ENCODE measurements at regions not wholly inside any gene's neighbourhood (a gene's known extent, or its start where the extent isn't known, plus 50 kb on each side); places are given as distances from the start of the nearest gene placed in this dataset.
"Not testable (repeated sequence)": the region's sequence is repeated elsewhere in the genome, so short reads cannot be mapped to it uniquely, and the experiment has no call there.

- in situ Hi-C loops (cut with MboI; ENCODE audit: low sequenced_read_pairs, unreplicated experiment); DNase-seq (ENCODE audit: low spot score): not testable (repeated sequence)
These were observed 135.3 kb upstream of the NIPA1 start for GRCh38 chr15:22651179-22651578.

GRCh38 chr15:22664294-22665058 lies 122.0 kb upstream of the NIPA1 start:
- DNase-seq (ENCODE audit: low spot score): peak; percentile 31
- in situ Hi-C loops (cut with MboI; ENCODE audit: low sequenced_read_pairs, unreplicated experiment): not testable (repeated sequence)

GRCh38 chr15:22665059-22665702 lies 121.3 kb upstream of the NIPA1 start:
- in situ Hi-C loops (cut with MboI; ENCODE audit: low sequenced_read_pairs, unreplicated experiment): not testable (repeated sequence)
- peak; percentile 6 for DNase-seq (ENCODE audit: low spot score)

DNA sequence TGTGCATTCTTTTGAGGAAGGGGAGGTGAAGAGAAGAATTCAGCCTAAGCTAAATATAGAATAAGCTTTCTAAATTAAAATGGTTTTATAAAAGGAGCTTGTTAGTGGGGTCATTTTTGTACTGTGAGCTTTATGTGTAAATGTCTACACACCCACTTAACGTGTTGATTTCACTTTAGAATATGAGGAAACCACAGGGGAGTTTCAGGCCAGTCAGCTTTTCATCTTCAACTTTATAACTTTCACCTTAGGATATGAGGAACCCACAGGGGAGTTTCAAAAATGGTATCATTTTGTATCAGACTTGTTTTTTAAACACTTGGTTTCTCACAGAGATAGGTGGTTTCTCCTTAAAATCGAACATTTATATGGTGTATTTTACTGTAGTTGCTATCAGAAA lies 120.7 kb upstream of the NIPA1 start:
- in situ Hi-C loops (cut with MboI; ENCODE audit: low sequenced_read_pairs, unreplicated experiment); DNase-seq (ENCODE audit: low spot score): not testable (repeated sequence)

- in situ Hi-C loops (cut with MboI; ENCODE audit: low sequenced_read_pairs, unreplicated experiment); DNase-seq (ENCODE audit: low spot score): not testable (repeated sequence)
These were observed 101.7 kb upstream of the NIPA1 start for GRCh38 chr15:22684786-22685185.

- DNase-seq (ENCODE audit: low spot score); in situ Hi-C loops (cut with MboI; ENCODE audit: low sequenced_read_pairs, unreplicated experiment): not testable (repeated sequence)
These were observed 86.6 kb upstream of the NIPA1 start for GRCh38 chr15:22699881-22700280.

DNA sequence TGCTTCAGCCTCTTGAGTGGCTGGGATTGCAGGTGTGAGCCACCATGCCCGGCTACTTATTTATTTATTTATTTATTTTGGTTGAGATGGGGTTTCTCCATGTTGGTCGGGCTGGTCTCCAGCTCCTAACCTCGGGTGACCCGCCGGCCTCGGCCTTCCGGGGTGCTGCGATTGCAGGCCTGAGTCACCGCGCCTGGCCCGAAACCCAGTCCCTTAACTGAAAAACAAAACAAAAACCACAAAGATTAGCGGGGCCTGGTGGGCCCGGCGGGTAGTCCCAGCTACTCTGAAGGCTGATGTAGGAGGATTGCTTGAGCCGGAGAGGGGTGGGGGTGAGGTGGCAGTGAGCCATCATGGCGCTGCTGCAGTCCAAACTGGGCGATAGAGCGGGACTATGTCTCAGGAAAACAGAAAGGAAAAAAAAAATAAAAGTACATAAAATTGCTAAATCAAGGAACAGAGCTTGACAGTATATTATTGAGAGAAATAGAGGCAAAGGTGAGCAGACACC lies 75.6 kb upstream of the NIPA1 start:
- in situ Hi-C loops (cut with MboI; ENCODE audit: low sequenced_read_pairs, unreplicated experiment); DNase-seq (ENCODE audit: low spot score): not testable (repeated sequence)

DNA sequence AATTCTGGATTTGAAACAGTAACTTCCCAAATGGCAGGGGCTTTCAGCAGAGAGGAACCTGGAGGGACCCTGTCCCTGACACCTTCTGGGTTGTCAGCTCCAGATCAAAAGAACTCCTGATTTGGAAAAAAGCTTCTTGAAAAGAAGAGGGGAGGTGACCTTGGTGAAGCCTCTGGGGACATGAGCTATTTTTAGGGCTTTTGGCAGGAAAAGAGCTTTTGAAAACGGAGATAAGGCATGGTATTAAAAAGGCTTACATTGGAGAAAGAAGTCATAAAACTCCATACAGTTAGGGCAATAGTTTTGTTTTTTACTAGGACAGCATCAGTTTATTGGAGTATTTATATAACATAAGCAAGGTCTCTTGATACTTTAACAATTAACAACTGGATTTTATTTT lies 72.5 kb upstream of the NIPA1 start:
- DNase-seq (ENCODE audit: low spot score); in situ Hi-C loops (cut with MboI; ENCODE audit: low sequenced_read_pairs, unreplicated experiment): not testable (repeated sequence)

- in situ Hi-C loops (cut with MboI; ENCODE audit: low sequenced_read_pairs, unreplicated experiment): not testable (repeated sequence)
These were observed 71.9 kb upstream of the NIPA1 start for GRCh38 chr15:22714358-22715132.

GRCh38 chr15:22715133-22715845 lies 71.2 kb upstream of the NIPA1 start:
- in situ Hi-C loops (cut with MboI; ENCODE audit: low sequenced_read_pairs, unreplicated experiment); DNase-seq (ENCODE audit: low spot score): not testable (repeated sequence)

More at GRCh38 chr15:22714358-22715132, 71.9 kb upstream of the NIPA1 start:
- peak; percentile 2 for DNase-seq (ENCODE audit: low spot score)

GRCh38 chr15:22719980-22720379 lies 66.5 kb upstream of the NIPA1 start:
- DNase-seq (ENCODE audit: low spot score); in situ Hi-C loops (cut with MboI; ENCODE audit: low sequenced_read_pairs, unreplicated experiment): not testable (repeated sequence)

- in situ Hi-C loops (cut with MboI; ENCODE audit: low sequenced_read_pairs, unreplicated experiment); DNase-seq (ENCODE audit: low spot score): not testable (repeated sequence)
These were observed 60.3 kb upstream of the NIPA1 start for GRCh38 chr15:22726104-22726503.

DNA sequence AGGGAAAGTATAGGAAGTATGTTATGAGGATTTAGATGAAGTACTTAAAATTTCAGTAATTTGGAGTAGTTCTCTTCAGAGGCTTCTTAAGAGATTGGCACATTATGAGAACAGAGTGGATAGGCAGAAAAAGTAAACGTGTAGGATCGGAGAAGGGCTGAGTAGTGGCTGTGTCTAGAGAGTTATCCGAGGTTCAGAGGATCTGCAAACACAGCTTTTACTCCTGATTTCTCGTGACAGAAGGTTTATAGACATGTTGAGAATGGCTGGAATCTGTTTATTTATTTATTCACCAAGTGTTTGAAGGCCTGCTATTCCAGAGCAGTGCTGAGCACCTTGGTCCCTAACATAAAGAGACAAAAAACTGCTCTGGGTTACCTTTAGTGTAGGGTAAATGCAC lies 51.4 kb upstream of the NIPA1 start:
- DNase-seq (ENCODE audit: low spot score); in situ Hi-C loops (cut with MboI; ENCODE audit: low sequenced_read_pairs, unreplicated experiment): not testable (repeated sequence)

Data from GM13976 (cell line).